Fibroblast of skin of left biceps (primary cell): ENCODE measurements at regions not wholly inside any gene's neighbourhood (a gene's known extent, or its start where the extent isn't known, plus 50 kb on each side); places are given as distances from the start of the nearest gene placed in this dataset.

Experiments used
- DNase-seq, 2 experiments: peaks; one replicate each; pipeline ENCODE4 v3.0.0-alpha.2; 2013; ENCODE audit warnings: low read depth in 2 of 2

GRCh38 chr15:85847031-85847430, 52.3 kb upstream of the KLHL25 start:
- no peak for DNase-seq

- DNase-seq, result no peak
These were observed 55.2 kb upstream of the KLHL25 start for GRCh38 chr15:85849946-85850345.

- no peak for DNase-seq
These were observed 58.2 kb upstream of the KLHL25 start for GRCh38 chr15:85852969-85853368.

DNA sequence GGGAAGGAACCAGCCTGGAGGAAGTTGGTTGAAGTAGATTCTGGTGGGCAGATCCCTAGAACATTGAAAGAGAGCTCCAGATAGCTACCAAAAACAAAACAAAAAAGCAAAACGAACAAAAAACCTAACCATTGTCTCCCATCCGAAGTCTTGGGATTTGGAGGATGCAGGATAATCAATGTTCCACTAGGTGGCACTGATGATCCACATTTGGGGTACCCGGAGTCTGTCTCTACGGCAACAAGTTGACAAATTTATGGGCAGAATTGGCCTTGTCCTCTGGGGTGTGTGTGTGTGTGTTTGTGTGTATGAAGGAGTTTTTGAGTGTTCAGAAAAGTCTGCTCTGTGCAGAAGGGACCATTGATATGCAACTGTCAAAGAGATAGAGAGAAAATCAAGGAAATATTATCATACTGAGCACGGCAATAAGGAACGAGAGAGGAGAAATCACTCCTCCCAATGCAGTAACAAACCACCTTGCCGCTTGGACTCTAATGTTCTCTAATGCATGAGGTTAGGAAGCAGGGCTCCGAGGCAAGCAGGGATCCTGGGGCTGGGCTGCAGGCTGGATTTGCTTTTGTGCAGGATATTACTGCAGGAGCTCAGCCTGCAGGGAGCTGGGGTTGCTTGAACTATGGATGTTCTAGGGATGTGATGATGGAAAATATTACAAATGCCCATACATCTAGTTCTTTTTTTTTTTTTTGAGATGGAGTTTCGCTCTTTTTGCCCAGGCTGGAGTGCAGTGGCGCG, 59.8 kb upstream of the KLHL25 start:
- DNase-seq, result peak in 1 of 2 experiments; percentile 12

- DNase-seq, result peak in 1 of 2 experiments; percentile 12
These were observed 64.1 kb upstream of the KLHL25 start for GRCh38 chr15:85858586-85859375.

DNA sequence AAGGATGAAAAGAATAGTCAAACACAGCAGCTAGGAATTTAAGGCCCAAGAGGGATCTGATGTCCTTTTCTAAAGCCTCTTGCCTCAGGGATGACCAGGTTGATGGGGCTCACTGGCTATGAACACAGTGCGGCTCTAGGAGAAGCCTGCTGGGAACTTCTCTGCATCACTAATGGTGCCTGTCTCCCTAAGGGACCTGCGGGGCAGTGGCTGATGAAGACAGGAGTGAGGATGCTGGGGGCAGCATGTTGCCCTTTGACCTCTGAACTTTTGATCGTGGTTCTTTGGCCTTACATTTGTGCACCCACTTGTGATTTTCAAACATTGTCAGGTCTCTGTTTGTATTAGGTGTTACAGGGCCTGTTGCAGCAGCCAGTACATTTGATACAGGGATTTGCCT, 64.9 kb upstream of the KLHL25 start:
- DNase-seq, result no peak

- DNase-seq, result no peak
These were observed 65.9 kb upstream of the KLHL25 start for GRCh38 chr15:85860394-85861161.

DNA sequence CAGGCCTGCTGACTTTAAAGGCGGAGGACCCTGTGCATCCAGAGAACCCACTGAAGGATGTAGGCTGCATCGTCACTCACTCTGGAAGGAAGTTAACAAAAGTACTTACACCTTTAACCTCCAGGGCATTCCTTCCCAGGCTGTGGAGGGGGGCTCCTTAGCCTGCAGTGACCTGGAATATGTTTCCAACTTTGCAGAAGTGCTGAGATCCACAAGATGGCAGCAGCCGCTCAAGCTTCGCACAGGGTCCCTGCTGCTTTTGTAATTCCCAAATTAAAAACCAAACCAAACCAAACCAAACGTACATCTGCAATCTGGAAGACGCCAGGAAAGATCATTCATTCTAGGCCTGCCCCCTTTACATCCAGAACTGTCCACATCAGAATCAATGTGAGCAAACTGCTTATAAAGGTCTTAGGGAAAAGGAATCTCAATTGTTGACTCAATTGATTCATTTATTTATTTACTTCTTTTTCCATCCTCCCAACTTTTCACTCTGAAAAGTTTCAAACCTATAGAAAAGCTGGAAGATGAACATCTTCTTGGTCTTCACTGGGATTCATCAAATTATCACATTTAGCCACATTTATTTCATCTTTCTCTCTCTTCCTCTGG, 70.5 kb upstream of the KLHL25 start:
- no peak for DNase-seq

DNA sequence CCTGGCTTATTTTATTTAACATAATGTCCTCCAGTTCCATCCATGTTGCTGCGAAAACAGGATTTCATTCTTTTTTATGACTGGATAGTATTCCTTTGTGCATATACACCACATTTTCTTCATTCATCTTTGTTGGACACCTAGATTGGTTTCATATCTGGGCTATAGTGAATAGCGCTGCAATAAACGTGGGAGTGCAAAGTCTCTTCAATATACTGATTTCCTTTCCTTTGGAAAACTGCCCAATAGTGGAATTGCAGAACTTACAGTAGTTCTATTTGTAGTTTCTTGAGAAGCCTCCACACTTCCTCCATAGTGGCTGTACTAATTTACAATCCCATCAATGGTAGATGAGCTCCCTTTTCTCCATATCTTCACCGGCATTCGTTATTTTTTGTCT, 72.5 kb upstream of the KLHL25 start:
- DNase-seq, result no peak

- no peak for DNase-seq
These were observed 74.4 kb upstream of the KLHL25 start for GRCh38 chr15:85869124-85869523.

GRCh38 chr15:85870216-85871014, 75.7 kb upstream of the KLHL25 start:
- DNase-seq, result no peak

- DNase-seq, result no peak
These were observed 76.8 kb upstream of the KLHL25 start for GRCh38 chr15:85871545-85871944.

- DNase-seq, result no peak
These were observed 77.4 kb upstream of the KLHL25 start for GRCh38 chr15:85872125-85872524.

GRCh38 chr15:85874236-85874635, 79.5 kb upstream of the KLHL25 start:
- DNase-seq, result no peak

GRCh38 chr15:85875756-85876155, 81.0 kb upstream of the KLHL25 start:
- no peak for DNase-seq

DNA sequence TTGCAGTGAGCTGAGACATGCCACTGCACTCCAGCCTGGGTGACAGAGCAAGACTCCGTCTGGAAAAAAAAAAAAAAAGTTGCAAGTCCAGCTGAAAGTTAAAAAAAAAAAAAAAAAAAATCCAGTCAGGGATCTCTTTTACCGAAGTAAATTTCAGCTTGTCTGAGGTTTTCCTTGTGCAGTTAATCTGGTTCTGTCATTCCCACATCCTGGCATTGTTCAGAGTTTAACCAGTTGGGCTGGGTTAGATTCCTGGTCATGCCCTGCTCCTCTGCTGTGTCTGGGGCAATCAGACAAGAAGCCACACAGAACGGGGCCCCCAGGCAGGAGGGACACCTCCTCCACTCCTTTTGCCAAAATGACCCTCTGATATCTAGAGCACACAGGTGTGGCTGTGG, 84.1 kb upstream of the KLHL25 start:
- DNase-seq, result no peak

DNA sequence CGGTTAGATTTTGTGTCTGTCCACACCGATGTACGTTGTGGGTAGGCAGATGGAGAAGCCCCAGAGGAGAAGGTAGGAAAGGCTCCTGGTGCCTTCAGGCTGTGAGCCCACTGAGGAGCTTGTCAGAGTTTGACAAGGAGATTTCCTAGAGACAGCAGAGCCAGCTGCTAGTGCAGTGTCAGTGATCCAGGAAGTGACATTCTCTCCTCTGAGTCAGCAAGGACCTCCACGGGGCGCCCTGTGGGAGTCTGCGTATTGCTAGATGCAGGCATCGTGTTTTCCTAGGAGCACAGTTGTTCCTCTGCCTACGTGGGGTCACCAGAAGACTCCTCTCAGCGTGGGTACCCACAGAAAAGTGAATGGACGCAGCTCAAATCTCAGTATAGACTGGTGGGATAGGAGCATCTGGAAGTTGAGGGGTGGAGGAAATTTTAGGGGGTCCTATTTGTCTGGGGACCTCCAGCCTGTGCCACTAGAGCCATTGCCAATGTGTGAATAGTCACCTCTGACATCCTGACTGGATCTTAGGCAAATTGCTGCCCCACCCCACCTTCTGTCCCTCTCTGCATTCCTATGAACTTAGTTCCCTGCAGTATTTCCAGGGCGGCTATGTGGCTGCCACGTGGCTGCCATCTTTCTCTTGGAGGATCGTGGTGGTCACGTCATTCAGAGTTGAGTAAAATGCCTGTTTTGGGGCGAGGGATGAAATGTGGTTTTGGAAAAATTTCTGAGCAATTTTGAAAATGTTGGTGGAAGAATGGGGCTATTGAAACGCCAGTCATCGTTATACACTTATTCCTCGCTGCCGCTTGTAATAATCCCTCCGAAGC, 84.8 kb upstream of the KLHL25 start:
- DNase-seq, result no peak

GRCh38 chr15:85880501-85881190, 85.9 kb upstream of the KLHL25 start:
- no peak for DNase-seq

GRCh38 chr15:85886309-85886811, 91.6 kb upstream of the KLHL25 start:
- no peak for DNase-seq
